ENCODE measurements at regions not wholly inside any gene's neighbourhood (a gene's known extent, or its start where the extent isn't known, plus 50 kb on each side); places are given as distances from the start of the nearest gene placed in this dataset.

DNA sequence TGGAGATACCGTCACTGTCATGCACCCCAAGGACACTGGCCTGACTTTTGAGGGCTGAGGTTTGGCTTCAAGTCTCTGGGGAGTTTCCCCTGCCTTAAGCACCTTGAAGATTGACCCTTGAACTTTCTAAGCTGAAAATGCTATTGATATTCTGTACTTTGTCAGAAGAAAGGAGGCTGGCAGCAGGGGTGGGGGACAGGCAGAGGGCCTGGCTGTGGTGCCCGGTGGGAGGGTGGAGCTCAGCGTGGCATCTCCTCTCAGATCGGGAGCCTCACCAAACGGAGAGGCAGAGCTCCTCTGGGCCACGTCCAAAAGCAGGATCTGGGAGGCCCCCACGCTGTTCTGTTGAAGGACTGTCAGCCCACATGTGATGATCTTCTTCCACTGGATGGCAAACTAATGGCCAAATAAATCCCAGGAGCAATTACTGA lies 305.2 kb upstream of the IRX3 start:
- no peak for ATAC-seq
- intact Hi-C loops (cut with DNase I) = no loop called here
- no peak for DNase-seq

DNA sequence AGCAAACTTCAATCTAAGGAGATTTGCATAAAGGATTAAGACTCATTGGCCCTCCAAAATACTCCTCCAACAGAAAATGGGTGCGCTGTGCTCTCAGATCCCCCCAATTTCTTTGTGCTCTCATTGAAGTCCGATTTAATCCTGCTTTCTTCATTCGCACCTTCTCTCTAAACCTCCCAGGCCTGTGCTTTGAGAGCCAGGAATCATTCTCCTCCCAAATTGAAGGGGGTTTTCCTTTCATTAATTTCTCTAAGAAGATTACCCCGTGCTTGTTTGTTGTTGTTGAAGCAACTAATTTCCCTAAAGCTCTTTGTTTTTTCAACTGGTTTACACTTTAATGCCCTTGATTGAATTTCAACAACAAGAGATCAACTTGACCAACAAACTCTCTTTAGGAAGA lies 304.2 kb upstream of the IRX3 start:
- intact Hi-C loops (cut with DNase I) = no loop called here
- no peak for DNase-seq
- no peak for ATAC-seq

DNA sequence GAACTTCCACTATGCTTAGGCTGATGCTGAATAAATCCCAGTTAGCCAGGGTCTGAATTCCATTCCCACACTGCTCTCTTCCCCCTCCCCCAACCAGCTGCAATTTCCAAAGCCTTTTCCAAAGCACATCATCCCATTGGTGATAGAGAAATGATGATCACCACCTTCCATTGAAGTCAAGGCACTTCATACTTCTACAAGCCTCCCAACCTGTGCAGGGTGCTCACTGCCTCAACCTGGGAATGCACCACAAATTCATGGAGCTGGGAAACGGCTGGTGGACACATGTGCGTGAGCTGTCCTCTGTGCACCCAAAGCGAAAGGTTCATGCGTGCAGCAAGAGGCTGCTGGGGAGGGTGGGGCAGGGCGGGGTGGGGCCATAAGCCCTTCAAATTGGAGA lies 302.7 kb upstream of the IRX3 start:
- intact Hi-C loops (cut with DNase I) = no loop called here
- DNase-seq (no peak), ATAC-seq (no peak)

DNA sequence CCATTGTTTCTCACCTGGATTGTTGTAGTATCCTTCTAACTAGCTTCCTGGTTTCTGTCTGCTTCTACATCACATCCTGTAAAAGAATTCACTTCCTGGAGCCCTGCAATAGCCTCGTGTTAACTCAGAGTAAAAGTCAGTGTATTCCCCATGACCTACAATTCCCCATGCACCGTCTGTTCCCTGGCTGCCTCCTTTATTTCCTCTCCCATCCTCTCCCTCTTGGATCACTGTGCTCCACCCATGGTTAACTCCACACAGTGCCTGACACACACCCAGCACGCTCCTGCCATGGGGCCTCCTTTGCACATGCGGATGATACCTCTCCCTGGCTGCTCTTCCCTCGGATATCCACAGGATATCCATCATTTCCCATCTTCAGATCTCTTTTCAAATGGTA lies 301.4 kb upstream of the IRX3 start:
- no peak for ATAC-seq
- intact Hi-C loops (cut with DNase I) = no loop called here

DNA sequence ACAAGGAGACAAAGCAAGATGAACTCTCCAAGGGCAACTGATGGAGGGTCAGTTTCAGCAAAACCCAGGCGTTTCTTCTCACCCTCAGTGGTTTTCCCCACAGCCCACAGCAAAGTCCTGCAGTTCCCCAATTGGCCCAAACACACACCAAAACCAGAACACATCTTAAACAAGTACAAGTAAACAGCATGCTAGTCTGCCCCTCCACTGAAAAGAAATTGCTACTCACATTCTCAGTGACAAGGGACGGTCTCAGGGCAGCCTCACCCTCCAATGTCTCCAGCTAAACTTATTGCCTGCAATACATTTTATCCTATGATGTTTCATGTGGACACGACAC lies 300.6 kb upstream of the IRX3 start:
- DNase-seq = no peak
- no peak for ATAC-seq
- intact Hi-C loops (cut with DNase I) = no loop called here

More for the DNA sequence above, 301.4 kb upstream of the IRX3 start:
- DNase-seq = no peak

DNA sequence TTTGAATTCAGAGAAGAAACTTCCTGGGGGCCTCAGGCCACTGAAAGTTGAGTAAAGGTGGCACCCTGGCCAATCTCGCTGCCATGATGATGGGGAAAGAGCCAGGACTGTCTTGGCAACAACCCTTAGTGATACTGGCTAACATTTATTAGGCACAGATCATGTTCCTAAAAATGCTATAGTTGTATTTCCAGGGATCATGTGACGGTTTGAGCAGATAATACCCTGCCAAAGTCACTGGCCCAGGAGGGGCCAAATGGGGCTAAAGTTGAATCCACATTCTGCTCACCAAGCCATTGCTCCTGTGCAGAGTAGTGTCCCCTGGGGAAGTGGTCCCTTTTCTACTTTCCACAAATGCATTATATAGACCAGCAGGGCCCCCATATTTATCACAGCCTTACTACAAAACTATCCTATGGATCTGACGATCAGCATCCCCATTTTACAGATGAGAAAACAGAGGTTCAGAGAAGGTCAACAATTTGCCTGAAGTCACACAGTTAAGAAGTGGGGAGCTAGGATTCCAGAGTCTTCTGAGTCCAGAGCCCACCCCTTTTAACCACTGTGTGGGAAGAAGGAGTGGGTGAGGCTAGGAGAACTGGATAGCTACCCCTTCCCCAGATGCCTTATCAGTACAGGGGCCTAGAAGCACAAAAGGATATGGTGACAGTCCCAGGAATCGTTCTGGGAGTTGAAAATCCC lies 300.0 kb upstream of the IRX3 start:
- DNase-seq (no peak), ATAC-seq (no peak)
- intact Hi-C loops (cut with DNase I) = no loop called here

DNA sequence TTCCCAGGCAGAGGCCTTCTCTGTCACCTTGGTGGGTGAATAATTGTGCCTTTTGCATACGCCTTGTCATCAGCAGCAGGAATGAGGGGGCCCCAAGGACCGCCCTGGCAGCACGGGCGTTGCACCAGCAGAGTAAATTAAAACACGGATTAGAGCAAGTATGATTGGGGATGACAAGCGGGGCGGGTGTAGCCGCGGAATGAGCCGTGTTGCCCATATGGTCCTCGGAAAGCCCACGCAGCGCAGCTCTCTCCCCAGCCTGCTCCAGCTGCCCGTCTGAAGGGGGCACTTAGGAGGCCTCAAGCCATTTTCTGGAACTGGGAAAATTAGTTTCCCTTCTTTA lies 299.4 kb upstream of the IRX3 start:
- ATAC-seq = no peak
- DNase-seq = no peak
- intact Hi-C loops (cut with DNase I) = no loop called here

DNA sequence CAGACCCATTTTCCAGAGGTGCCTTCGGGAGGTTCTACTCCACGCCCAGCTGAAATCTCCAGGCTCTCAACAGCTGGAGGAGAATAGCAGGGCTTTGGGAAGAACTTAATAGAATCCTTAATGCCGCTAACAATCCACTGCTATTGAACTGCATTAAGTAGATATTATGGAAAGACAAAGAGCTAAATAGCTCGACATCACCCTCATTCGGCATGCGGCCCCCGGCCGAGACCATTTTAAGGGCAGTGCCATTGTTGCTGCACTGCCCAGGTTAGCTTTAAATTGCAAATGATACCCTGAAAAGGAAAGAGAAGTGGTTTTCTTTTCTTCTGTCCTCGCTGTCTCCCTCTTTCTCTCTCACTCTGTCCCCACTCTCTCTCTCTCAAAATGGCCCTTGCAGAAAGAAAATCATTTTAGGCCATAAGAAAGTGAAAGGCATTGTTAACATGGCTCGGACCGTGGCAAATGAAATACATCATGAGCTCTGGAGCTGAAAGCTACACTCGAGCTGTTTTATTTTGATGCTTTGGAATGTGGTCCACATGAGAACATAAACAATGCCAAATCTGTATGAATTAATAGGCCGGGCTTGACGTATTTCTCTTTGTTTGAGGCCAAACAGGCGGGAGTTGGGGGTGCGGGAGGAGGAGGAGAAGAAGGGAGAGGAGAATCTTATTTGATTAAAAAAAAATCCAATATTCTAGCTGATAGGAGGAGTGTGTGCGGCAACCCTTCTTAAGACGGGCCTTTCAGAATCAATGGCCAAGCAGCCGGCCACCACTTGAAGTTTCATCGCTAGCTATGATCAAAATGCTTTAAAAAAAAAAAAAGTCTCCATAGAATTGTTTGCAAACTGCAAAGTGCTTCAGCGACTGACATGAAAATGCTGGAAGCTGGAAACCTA lies 298.8 kb upstream of the IRX3 start:
- intact Hi-C loops (cut with DNase I) = no loop called here
- DNase-seq (no peak), ATAC-seq (no peak)

DNA sequence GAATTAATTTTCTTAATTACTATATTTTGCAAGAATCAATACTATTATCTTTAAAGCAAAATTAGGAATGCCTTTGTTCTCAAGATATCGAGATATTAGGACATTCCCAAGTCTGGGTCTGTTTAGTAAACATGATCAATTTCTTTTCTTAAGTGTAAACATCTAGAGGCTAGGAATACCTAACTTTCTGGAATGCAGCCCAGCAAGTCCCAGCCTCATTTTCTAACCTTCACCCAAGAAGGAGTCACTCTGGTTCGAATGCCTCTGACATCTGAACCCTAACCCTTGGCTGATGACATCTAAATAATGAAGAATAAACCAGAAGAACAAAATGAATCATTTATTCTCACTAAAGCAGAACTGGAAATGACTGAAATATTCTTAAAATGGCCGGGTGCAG lies 297.5 kb upstream of the IRX3 start:
- intact Hi-C loops (cut with DNase I) = no loop called here
- no peak for DNase-seq
- ATAC-seq = no peak

DNA sequence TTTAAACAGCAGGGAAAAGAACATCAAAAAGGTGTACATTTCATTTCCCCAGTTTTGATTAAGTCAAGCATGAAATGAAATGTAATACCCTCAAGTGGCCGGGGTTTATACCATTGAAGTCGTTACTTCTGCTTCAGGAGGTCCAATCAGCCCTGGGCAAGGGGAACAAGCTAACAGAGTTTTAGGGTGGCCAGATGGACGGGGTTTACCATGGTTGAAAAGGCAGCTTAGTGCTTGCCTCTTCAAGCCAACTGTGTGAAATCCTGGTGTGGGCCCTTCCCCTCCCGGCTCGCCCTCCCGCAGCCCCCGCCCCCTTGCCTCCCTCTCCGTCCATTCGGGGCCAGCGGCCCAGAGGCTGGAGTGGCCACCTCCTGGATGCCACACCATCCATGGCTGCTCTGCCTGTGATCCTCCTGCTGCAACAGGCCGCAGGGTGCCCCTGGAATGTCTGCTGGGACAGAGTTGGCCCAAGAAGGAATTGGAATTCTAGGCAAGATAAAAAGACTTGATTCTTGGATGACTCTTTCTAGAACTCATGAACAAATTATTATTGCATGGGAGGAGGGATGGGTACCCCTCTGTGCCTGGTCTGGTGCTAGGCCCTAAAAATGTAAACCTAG lies 296.2 kb upstream of the IRX3 start:
- DNase-seq = no peak
- intact Hi-C loops (cut with DNase I) = no loop called here
- no peak for ATAC-seq

DNA sequence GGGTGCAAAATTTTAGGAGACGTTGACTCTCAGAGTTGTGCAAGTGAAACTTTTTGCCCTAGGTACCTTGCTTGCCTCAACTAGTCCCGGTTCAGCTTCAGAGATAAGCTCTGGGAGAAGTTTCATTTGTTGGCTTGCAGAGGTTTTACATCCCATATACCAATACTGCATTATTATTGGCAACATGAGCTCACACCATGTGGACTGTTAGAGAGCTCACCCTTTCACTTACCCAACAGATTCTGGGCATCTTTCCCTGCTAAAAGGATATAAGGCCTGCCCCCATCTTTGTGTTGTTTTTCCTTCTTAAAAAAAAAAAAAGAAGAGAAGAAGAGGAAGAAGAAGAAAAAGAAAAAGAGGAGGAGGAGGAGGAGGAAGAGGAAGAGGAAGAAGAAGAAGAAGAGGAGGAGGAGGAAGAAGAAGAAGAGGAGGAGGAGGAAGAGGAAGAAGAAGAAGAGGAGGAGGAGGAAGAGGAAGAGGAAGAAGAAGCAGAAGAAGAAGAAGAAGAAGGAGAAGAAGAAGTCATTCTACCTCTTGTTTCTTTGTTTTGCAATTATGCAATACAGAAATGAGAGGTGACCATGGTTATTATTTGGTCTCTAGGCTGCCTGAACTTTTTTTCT lies 292.6 kb upstream of the IRX3 start:
- DNase-seq (no peak), ATAC-seq (no peak)

DNA sequence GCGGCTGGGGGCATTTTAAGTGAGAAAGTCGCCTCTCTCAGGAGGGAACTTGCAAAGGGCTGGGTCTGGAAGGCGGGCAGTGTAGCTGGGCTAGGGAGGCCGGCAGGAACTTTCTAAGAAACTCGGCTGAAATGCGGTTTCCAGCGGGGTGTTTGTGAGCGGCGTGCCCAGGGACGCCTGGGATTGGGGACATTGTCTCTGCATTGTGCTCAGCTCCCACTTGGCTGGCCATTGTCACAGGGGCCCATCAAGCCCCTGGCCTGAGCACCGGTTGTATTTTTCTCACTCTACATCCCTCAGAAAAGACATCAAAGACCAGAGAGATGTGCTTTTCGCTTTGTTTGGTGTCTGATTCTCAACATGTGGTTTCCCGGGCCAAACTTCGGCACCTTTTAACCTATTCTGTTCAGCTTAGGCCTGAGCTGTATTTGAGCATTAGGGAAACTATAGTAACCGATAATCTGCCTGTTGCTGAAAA lies 291.1 kb upstream of the IRX3 start:
- intact Hi-C loops (cut with DNase I) = no loop called here
- ATAC-seq = no peak

More for the DNA sequence above, 292.6 kb upstream of the IRX3 start:
- intact Hi-C loops (cut with DNase I) = no loop called here

DNA sequence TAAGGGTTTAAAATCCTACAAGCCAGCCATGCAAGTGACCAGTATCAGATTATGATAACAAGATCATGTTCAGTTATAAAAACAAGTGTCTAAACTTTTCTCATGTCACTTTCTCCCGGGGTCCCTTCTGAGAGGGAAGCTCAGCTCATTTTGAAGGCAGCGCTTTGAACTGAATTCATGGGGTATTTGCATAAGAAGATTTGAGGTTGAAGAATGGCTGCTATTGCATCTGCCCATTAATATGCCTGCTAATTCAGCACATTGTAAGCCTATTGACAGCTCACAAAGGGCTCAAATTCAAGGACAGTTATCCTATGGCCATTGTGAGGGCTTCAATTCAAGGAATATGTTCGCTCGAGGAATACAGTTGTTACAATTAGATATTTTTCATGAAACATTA lies 290.2 kb upstream of the IRX3 start:
- ATAC-seq (no peak), DNase-seq (no peak)
- intact Hi-C loops (cut with DNase I) = no loop called here

More for the DNA sequence above, 291.1 kb upstream of the IRX3 start:
- no peak for DNase-seq

DNA sequence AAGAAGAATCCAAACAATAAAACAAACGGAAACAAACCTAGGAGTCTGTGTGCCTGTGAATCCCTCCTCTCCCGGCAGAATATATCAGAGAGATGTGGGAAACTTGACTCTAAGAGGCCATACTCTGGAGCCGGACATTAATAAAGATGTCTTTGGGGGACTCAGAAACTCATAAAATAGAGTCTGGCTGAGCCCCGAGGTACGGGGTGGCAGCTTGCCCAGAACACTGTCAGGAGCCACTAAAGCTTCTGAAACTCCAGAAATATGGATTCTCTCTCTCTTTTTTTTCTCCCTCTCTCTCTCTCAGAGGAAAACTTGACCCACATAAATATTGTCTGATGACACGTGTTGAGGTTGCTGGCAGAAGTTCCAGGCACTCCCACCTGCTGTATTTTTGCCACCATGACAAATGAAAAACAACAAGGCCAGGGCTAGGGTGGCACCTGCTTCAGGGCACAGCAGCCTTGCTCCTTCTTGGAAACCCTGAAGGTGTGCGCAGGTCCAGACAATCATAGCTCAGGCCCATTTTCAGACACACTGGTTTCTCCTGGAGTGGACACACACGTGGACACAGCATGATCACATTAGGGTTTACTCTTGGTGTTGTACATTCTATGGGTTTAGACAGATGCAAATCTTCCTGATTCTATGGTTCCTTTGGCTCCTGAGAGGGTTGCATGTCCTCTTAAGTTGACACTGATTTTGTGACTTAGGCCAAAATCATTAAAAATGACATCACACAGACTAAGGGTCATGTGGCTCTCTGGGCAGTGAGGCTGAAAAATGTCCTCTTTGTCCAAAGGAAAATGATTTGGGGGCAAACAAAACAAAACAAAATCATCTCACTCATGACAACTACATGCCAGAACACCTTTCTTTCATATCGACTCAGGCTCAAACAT lies 282.6 kb upstream of the IRX3 start:
- intact Hi-C loops (cut with DNase I) = no loop called here
- no peak for DNase-seq
- ATAC-seq = no peak

DNA sequence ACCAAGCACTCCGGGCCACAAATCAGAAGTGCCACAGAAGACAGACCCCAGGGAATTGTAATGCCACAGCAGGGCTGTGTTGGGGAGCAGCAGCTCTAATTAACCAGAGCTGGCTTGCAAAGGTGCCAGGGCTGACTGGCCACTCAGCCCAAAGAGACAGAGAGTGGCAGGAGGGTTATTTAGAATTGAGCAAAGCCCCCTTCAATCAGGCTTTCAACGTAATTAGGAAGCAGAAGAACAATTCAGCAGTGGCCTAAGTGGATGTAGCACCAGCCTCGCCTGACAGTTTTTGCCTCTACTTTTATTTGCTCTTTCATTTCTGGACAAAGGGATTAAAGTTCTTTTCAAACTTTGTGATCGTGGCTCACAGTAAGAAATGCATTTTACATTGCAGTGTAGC lies 278.3 kb upstream of the IRX3 start:
- no peak for ATAC-seq
- intact Hi-C loops (cut with DNase I) = no loop called here
- no peak for DNase-seq

DNA sequence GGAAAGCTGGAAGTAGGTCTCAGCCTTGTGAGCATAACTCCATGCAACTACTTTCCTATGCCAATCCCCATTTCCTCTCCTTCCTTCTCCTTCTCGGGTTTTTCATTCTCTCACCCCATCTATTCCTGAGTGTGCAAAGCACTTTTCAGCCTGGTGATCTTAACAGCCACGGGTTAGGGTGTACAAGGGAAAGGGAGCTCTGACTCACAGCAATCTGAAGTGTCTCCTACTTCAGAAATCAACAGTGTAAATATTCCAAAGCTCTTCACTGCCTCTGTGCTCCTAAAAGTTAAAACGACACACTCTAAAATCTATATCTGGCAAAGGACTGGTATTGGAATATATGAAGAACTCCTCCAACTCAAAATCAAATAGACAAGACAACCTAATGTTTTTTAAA lies 268.0 kb upstream of the IRX3 start:
- intact Hi-C loops (cut with DNase I) = no loop called here
- DNase-seq (no peak), ATAC-seq (no peak)

DNA sequence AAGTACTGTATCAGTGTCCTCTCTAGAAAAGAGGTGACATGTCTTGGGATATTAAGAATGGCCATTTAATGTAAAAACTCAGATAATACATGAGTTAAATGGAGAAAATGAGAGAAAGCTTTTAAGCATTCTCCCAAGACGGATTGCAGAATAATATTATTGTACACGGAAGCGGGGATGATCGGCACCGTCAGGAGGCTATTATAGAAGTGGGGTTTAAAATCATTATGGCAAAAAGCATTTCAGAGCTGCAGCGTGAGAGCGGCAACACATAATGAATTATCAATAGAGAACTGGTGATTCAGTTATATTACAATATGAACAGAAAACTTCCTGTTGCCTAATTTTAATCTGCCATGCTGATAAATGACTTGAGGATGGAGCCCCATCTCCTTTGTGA lies 261.7 kb upstream of the IRX3 start:
- no peak for ATAC-seq
- no peak for DNase-seq
- intact Hi-C loops (cut with DNase I) = no loop called here

DNA sequence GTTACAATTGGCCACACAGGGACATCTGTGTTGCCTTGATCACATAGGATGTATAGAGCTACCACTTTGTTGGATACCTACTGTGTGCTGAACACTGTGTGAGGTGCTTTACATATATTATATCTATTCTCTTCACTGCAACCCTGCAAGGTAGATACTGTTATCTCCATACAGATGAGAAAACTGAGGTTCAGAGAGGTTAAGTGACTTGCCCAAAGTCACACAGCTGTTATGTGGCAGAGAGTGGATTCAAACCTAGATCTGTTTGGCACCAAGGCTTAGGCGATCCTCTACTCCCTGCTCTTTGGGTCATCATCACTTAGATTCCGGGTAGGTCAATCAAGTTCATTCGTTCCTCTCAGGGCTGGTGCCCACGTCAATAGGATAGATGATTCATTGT lies 260.5 kb upstream of the IRX3 start:
- no peak for DNase-seq
- no peak for ATAC-seq
- intact Hi-C loops (cut with DNase I) = no loop called here

DNA sequence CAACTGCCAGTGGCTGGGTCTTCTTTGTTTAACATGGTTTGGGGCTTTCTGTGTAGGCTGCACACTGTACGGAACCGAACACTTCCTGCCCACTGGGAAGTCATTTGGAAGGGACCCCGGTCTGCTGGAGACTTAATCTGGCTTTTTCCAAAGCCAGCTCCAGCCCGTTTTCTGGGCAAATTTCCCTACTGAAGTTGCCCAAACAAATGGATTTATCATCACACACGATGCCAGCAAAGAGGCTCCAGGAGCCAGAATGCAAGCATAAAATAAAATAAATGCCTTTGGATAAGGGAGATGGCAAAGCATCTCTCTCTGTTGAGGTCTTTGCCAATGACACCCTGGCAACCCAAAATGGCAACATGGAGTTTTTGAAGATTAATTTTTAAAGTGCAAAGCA lies 259.9 kb upstream of the IRX3 start:
- DNase-seq (peak; percentile 23), ATAC-seq (no peak)
- intact Hi-C loops (cut with DNase I) = no loop called here
